A549 (cell line): ENCODE measurements at regions not wholly inside any gene's neighbourhood (a gene's known extent, or its start where the extent isn't known, plus 50 kb on each side); places are given as distances from the start of the nearest gene placed in this dataset.

ENCODE experiments used
- CTCF ChIP-seq: fragments of >200 bp; sonication (Bioruptor Twin); formaldehyde crosslinking; IDR thresholded peaks from 3 replicates; pipeline ENCODE4 v1.5.1; 2016
- HDAC2 ChIP-seq: fragments of 200-600 bp; sonication (generic); IDR thresholded peaks from 2 replicates; pipeline ENCODE4 v1.6.1; 2016
- NFE2L2 ChIP-seq: fragments of 150-350 bp; conservative IDR thresholded peaks from 2 replicates; pipeline ENCODE4 v1.6.1; 2014; ENCODE audit warnings: low read length
- RAD21 ChIP-seq, 2 experiments: fragments of >200 bp in 1 of 2; sonication (Bioruptor Twin) in 1 of 2; formaldehyde crosslinking in 1 of 2; IDR thresholded peaks in 1 of 2; conservative IDR thresholded peaks in 1 of 2; 2 replicates in 1 of 2; 3 replicates in 1 of 2; pipeline ENCODE4 v1.6.1; 2012 to 2018; ENCODE audit warnings: inconsistent platforms in 1 of 2

GRCh38 chr4:22202246-22202974 lies 253.8 kb upstream of the KCNIP4 start:
- TF ChIP-seq RAD21 (conservative IDR thresholded peaks at IDR 0.05 in 1 of 2, IDR thresholded peaks at IDR 0.05 in 1 of 2) (no peak), CTCF (no peak), NFE2L2 (no peak), HDAC2 (no peak)
